HG02981 (cell line): ENCODE measurements at regions not wholly inside any gene's neighbourhood (a gene's known extent, or its start where the extent isn't known, plus 50 kb on each side); places are given as distances from the start of the nearest gene placed in this dataset.

ENCODE experiments used
- ATAC-seq: cut with Tn5 transposase; IDR thresholded peaks from one replicate; pipeline ENCODE4 v1.9.1; 2021; ENCODE audit warnings: mild to moderate bottlenecking, moderate library complexity; ENCODE audit not compliant: unreplicated experiment

DNA sequence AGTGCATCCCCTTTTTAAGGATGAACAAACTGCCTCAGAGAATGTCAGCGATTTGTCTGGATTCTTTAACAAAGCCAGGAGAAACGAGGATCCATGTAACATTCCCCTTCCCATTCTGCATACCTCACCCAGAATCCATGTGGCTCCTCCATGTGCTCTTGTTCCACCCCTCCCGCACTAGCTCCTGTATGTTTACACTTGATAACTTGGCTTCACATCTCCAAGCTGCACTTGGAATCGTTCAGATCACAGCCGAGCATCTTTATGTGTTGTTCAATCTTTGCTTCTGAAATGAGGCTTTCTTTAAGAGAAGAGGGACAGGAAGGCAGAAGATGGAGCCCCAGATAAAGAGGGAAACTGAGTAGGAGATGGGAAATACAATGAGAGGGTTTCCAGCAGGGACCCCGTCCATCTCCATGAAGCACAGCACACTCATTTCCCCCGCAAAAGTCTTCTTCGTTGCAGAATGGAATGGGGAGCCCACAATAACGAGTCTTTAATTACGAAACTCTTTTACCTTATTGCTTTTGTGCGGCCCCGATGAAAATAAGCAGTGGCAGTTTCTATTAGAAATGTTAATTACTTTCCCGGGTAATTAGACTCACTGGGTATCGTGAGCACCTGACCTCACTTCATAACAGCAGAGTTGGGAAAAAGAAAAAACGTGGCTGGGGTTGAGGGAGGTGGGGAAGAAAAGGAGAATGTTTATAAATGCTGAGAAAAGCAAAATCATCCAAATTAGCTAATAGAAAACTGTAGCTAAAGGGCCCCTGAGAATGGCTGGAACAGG lies 96.8 kb upstream of the ISX start:
- ATAC-seq: no peak

DNA sequence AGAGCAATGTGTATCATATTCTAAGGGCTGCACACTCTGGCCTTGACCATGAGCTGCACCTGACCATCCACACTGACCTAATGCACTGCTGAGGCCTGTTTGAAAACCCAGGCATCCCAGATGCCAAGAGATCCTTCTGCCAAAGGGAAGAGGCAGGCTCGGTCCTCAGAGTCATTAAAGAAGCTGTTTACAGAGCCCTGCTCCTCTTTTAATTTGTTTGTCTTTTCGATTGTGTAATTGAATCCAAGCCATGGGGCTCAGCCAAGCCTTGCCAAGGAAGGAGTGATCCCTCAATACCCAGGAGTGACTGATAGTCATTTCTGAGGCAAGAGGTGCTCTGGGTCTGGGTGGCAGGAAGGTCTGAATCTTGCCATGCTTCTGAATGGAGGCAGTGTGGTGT lies 94.5 kb upstream of the ISX start:
- no peak for ATAC-seq

DNA sequence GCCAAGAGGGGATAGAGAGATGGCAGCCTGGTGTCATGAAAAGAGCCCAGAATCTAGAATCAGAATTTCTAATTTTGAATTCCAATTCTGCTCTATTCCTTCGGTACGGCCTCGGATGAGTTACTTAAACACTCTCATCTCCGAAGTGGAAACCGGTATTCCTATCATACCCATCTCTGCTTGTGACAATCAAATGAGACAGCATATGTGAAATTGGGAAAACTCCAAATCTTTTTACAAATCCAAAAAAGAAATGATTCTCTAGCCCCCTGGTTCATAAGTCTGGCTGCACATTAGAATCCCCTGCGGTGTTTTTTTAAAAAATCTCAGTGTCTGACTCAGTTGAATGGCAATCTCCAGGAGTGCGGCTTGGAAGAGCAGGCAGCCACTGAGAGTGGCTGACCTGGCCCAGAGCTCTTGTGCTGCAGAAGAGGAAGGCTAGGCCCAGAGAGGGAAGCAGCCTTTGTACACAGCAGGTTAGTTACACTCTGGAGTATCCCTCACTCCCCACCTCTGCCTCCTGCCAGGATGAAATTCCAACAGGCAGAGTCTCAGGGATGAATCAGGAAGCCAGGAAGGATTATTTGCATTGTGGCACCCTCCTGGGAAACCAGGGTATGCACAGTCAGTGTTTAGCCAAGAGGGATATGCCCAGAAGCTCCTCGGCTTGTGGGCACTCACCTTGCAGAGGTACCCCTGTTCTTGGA lies 93.6 kb upstream of the ISX start:
- ATAC-seq: no peak

DNA sequence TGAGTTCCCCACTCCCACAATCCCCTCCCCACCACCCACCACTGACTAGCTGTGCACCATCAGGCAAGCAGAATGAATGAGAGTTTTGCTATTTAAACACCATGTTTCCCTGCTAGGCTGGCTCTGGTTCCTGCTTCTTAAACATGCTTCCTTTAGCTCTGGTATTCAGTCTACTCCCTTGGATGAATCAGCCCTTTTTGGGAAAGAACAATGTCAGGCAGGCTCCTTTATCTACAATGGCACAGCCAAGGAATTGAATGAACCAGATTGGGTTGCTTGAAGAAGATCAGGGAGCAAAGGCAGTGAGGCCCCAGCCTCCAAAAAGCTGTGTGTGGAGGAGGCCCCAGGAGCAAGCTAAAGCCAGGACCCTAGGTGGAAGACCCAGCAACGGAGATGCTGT lies 92.9 kb upstream of the ISX start:
- no peak for ATAC-seq

DNA sequence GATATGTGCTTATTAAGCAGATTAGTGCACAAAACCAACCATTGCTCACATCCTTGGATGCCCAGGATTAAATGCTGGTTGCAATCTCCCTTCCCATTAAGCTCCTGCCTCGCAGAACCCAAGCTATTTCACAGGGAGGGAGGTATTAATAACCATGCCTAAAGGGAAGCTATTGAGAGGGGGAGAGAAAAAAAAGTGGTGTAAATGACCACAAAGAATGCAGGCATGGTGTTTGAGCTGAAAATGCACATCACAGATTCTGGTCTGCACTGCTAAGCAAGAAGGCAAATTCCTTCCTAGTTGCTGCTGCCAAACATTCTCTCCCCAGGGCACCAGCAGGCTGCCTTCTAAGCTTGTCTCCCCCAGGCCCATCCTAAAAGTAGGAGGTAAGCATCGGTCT lies 92.0 kb upstream of the ISX start:
- ATAC-seq: no peak

DNA sequence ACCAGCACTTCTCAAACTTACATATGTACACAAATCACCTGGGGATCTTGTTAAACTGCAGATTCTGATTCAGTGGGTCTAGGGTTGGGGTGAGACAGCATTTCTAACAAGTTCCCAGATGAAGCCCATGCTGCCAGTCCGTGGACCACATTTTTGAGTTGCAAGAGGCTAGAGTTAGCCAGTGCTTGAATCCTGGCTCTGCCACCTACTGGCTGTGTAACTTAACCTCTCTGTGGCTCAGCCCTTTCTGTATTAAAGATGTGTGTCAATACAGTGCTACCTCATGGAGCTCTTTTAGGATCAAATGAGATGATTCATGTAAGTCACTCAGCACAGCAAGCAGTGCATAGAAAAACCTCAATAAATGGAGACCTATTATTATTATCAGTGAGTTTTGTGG lies 90.2 kb upstream of the ISX start:
- no peak for ATAC-seq

DNA sequence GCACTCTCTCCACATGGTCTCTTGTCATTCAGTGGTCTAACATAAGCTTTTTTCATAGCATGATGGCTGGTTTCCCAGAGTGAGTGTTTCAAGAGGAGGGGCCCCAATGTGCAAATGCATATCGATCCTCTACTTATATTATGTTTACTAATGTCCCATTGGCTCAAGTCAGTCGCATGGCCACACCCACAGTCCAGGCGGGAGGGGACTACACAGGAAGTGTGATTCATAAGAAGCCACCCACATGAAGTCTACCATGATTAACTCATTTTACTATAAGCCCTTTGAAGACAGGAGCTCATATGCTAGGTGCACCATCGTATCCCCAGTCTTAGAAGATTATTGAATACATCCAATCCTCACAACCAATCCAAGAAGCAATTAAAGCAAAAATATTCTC lies 89.5 kb upstream of the ISX start:
- ATAC-seq: no peak

DNA sequence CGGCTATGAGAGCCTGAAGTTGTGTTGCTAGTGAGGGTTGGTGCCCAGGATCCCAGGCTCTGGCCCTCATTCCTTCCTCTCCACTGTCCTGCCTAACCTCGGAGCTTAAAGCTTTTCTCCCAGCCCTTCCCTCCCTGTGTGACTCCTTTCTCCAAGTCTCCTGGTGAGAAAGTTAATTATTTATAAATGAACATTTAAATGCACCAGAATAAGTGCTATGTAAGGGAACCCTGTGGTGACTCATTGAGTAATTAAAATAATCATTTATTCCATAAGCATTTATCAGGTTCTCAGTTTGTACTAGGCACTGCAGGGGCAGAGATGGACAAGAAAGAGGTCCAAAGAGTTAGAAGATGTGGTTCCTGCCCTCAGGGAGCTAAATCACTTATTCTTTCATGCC lies 89.1 kb upstream of the ISX start:
- no peak for ATAC-seq

DNA sequence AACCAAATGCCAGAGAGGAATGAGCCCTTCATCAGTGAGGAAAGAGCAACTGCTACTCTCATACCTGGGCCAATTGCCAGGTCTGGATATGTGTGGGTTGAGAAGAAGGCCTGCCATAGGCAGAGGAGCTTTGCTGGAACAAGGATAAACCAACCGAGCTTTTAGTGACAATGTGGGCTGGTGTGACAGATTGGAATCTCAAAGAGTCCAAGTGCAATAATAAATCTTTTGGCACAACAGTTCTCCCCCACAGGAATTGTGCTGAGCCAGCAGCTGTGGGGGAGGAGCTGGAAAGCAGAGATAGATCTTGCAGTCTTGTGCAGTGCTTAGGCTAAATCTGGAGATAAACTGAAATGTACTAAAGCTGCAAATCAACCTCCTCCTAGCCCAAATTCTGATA lies 79.4 kb upstream of the ISX start:
- ATAC-seq: no peak

DNA sequence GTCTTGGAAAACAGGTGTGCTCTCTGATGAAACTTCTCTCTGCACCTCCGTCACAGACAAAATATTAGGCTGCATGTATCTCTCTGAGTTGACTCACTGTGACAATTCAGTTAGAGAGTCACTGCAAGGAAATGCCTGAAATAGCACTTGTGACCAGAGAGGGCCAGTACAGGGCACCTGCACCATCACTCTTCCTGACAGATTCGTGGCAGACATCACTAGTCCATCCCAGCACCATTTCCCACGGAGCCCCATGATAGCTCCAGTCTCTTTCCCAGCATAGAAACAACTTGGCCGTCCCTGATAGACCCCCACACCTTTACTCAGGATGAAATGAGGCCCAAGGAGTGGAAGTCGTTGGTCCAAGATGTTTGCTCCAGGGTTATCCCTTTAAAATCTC lies 73.3 kb upstream of the ISX start:
- ATAC-seq: no peak

DNA sequence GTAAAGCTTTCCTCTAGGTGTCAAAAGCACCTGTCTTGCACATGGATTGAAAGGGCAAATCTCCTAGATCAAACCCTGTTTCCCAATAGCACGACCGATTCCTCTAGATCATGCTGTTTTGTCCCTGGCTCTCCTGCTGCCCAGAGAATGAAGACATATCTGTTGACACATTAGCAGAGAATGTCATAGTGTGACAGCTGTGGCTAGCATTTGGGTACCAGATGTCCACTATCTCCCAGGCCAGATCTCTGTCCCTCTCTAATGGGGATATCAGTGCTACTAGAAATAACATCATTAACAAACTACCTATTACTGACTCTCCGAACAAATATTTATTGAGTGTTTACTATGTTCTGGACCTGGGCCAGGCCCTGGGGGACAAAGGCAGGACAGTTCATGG lies 72.4 kb upstream of the ISX start:
- no peak for ATAC-seq

DNA sequence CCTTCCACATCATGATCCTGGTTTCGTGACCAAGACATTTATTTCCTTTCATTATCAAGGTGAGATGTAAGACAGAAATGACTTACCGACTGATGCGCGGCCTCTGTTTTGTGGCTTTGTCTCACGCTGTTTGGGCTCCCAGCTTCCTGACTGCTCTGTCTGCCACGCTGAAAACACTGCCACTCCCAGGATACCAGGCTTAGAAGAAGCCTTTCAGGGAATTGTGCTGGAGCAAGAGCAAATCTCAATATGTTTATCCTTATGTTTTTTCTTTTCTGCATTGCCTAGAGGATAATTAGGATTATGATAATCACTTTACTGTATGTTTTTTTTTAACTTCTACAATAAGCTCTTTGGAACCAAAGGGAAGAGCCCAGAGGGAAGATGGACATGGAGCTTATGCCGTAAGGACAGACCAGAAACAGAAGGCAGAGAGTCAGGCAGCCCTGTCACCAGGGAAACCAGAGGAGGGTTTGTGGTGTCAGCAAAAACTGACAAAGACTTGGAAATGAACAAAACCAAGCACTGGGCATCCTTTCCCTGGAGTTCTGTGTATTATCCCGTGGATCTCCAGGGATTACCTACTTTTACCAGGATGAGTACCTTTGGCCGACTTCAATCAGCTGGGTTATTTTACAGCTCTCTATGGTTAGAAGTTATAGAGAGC lies 68.2 kb upstream of the ISX start:
- no peak for ATAC-seq

DNA sequence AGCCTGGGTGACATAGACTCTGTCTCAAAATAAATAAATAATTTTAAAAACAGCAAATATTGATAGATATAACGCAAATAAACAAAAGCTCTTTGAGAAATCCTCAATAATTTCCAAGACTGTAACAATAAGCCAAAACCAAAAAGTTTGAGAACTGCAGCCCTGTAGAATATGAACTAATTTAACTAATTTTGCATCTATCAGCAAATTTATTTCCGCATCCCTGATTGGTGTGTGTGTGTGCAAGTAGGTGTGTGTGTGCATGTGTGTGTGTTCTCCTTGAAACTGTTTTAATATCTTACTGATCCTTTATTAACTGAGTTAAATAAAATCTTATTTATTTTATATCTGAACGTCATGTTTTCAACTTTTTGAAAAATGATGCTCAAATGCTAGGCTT lies 67.0 kb upstream of the ISX start:
- no peak for ATAC-seq

DNA sequence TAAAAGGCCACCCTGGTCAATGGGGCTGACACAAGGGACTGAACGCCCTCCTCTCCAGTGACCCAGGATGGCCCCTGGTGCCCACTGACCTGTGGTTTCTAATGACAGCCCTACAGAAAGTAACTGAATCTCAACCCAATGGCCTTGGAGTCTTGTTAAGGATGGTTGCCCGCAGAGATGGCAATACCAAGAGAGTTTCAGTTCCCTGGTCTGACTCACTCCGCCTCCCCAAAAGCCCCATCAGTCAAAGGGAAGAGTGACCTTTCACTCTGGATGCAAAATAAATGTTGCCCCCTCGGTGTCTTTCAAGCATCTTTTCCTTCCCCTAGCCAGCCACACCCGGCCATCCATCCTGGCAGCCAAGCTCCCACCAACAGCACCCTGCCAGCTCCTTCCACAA lies 57.7 kb upstream of the ISX start:
- no peak for ATAC-seq

DNA sequence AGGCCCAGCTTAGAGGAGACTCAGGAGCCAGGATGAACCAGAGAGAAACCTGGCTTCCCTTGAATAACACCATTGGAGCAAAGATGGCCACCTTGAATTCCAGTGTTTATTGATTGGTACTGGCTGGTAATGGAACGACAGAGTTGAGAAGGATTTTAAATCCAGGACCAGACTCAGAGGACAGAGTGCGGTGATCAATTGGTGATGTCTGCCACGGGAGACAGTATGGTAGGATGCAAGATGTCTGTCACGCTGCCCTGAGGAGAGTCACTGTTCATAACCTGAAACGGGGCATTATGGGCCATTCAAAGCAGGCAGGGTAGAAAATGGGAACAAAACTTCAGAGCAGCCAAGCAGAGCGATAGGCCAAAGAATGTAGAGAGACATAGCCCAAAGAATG lies 55.4 kb upstream of the ISX start:
- no peak for ATAC-seq

DNA sequence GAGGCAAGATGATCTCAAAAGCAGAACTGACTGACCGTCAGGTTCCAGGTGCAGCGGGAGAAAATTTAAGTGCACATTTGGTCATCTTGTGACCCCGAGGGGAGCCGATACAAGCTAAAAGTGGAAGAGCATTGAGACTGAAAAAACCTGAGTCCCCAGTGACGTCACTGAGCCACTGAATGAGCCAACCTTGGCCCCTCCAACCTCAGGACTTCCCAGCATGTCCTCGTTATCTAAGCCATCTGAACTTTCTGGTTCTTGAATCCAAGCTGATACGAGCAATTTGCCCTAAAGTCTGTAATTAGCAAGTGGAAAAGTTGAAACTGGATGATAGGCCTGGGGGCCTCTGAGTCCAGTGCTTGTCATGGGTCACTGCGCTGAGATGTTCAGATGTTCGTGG lies 51.1 kb upstream of the ISX start:
- ATAC-seq: no peak
